ENCODE measurements at regions not wholly inside any gene's neighbourhood (a gene's known extent, or its start where the extent isn't known, plus 50 kb on each side); places are given as distances from the start of the nearest gene placed in this dataset.
"Not testable (repeated sequence)": the region's sequence is repeated elsewhere in the genome, so short reads cannot be mapped to it uniquely, and the experiment has no call there.

DNA sequence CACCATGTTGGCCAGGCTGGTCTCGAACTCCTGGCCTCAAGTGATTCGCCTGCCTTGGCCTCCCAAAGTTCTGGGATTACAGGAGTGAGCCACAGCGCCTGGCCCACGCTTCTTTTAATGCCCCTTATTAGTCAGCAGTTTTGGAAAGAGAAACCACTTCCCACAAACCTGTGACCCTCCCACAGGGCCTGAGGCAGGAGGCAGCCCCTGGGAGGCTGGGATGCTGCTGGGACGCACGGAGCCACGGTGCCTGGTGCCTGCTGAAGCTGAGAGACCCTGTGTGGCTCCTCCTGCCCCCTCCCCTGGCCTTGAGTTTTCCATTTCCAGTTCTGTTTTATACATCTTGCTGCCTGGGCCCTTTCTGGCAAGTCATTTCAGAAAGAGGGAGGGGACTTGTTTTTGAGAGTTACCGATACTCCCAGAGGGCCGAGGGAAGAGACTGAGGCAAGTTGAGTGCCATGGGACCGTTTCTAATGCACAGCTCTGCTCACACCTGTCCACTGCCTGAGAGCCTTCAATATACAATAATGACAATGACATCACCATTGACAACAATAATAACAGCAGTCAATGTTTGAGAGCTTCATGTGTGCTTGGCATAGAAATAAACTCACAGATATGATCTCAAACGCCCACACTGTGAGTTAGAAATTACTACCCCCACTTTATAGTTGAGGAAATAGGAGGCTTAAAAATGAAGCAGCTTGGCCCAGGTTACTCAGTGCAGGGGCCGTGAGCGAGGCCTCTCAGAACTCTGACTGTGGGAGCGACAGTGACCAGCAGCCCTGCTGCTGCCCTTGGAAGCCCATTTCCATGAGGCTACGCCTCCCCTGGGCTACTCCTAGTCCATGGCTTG, 78.1 kb upstream of the YWHAQ start:
- no peak for DNase-seq

DNA sequence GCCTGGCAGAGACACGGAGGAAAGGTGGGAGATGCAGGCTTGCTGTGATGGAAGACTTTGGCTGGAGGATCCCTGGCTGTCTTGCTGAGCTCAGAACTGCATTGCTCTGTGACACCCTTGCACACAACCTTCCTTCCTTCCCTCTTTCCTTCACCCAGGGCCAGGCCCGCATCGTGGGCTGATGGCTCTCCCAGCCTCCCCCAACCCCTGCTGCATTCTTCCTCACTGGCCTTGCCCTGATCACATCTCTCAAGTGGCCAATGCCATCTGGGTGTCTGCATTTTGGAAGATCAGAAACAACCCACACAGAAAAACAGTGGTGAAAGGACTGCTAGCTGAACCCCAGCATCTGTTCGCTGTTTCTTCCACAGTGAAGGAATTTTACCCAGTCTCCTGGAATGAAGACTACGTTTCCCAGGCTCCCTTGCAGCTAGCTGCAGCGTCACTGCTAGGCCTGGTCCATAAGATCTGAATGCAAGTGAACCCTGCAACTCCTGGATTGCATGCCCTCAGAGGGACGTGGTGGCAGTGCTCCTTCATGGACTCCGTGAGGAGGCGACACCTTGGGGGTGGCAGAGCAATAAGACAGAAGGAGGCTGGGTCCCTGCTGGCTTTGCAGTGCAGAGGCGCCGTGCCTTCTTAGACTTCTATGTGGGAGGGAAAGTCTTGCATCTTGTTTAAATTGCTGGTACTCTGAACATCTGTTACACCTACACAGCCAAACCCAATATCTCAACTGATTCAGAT, 78.9 kb upstream of the YWHAQ start:
- DNase-seq = no peak

DNA sequence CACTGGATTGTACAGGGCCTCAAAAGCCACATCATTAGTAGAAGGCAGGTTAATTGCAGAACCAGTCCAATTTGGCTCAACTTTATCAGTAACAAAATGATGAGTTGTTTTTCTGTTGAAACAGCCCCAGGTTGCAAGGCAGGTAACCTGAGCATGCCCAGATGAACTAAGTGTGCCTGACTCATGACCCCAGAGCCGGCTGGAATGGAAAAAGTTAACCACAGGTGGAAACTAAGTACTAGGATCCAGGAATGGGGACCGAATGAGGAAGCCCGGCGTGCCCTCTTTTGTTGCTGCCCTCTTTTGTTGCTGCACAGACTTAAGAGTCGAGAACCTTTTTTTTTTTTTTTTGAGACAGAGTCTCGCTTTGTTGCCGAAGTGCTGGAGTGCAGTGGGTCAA, 79.5 kb upstream of the YWHAQ start:
- no peak for DNase-seq

DNA sequence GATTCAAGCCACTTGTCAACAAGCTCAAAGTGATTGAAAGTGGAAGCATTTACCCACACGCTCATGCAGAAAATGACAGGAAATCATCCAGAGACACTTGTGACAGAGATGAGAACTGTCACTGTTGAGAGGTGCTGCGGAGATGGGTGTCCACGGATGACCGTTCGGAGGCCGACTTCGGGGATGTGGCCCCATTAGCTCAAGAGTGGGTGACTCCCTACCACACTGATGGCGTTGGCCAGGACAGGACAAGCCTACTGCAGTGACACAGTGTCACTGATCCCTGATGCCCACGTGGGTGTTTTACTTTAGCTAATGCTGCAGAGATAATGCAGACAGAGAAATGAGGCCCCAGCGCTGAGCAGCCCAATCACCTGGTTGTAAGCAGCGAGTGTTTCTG, 81.5 kb upstream of the YWHAQ start:
- DNase-seq = no peak

DNA sequence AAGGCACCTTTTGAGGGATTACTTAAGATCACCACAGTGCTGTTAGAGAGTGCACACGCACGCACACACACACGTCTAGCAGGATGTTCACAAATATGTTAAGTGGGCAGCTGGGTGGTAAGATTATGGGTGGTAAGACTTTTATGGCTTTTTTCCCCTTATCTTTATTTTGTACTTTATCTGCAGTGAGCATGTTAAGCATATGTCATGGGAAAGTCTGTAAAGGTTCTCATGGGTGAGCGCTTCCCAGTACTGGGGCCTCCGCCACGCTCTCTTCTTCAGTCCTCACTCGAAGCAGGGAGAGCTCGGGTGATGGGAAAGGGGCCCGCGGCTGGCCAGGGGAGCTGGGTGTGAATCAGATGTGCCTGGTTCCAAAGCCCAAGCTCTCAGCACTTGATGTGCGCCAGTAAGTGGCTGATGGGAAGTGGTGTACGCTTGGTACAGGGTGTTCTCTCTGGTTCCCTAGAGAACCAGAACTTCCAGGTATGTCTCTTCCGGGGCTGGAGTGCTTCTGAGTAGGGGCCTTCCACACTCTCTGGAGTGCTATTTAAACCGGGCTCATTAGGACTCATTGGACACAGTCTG, 83.9 kb upstream of the YWHAQ start:
- DNase-seq = no peak

DNA sequence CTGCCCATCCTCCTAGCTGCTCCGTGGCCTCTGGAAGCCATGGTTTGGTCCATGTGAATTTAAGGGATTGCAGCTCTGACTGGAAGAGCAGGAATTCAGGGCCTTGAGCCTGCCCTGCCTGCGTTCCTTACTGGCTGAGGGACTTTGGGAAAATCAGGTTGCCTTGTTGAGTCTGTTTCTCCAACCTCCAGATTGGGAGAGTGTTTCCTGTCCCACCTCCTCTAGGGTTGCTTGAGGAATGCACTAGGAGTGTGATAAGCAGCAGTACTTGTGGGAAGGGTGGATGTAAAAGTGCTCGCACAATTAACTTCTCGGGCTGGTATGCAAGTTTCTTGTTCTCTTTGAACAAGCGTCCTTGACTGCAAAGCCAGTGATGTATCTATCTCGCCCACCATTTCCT, 84.4 kb upstream of the YWHAQ start:
- DNase-seq = no peak

DNA sequence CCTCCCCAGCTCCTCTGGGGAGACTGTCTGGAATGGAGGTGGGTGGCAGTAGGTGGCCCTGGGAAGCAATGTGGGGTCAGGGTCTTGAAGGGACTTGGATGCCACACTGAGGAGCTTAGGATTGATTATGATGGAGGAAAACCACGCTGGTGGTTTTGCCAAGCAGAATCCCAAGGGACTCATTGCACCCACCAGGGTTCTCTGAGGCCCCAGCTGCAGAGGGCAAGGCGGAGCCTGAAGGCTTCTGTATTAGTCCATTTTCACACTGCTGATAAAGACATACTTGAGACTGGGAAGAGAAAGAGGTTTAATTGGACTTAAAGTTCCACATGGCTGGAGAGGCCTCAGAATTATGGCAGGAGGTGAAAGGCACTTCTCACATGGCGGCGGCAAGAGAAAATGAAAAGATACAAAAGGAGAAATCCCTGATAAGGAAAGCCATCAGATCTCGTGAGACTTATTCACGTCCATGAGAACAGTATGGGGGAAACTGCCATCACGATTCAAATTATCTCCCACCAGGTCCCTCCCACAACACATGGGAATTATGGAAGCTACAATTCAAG, 87.2 kb upstream of the YWHAQ start:
- DNase-seq = no peak

DNA sequence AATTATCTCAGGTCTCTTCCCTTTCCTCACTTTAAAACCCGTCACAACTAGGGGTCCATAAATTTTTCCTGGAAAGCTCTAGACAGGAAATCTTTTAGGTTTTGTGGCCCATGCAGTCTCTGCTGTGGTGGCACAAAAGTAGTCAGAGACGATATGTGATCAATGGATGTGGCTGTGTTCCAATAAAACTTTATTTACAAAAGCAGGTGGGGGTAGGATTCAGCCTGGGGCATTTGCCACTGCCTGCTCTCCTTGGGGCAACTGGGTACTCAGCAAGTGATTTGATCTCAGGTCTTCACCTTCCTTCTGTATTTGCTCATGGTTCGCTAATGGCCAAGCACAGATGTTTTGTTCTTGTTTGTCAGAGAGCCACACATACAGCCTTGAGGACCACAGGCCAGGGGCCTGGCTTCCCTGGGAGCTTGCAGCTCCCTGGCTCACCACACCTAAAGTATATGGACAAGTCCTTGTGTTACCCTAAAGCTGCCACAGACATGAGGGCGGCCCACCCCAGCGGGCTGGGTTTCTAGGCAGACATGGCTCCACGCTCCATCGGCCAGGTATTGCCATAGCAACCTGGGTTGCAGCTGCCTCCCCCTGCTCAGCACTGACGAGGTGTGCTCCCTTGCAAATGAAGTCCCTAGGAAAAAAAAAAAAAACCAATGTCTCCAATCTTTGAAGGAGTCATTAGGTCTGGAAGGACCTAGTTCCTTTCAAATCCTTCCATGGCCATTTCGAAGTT, 89.7 kb upstream of the YWHAQ start:
- no peak for DNase-seq

DNA sequence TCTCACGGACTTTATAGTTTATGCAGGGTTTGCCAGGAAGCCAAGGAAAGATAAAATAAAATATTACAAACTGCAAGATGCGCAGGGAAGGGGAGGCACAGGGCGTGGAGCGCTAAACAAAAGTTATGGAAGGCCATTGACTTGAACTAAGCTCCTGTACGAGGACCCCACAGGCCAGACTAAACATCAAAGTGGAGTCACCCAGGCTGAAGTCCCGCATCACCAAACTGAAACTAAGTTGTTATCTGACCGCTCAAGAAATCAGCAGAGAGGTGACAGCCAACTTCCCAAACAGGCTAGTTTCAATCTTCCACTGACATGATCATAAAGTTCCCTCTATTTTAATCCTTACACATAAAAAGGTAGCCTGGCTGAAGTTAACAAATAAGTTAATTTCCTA, 90.5 kb upstream of the YWHAQ start:
- no peak for DNase-seq

DNA sequence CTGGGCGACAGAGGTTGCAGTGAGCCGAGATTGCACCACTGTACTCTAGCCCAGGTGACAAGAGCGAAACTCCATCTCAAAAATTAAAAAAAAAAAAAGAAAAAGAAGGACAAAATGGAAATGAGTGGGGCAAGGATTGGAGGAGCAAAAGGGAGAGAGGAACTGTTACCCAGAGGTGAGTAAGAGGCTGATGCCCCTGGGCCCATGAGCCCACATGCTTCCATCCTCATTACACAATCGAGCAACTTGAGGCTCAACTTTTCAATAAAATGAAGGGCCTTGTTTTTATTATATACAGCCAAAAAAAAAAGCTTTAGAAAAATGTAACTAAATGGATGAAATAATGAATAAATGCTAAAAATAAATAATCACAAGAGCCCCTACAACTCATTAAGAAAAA, 91.7 kb upstream of the YWHAQ start:
- DNase-seq = no peak

DNA sequence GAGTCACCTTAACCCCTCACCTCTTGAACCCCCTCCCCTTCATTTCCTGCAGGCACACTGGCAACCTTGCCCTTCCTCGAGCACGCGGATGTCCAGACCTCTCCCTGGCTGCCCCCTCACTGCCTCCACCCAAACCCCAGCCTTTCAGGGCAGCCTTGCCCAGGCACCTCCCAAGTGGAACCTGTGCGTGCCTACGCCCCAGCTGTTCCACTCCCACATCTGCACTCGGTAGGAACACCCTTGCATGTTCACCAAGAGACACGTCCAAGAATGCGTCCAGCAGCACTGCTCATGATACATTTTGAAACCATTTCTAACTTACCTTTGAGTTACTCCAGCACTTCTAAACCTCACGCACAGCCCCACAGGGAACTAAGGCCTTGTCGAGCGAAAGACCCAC, 93.8 kb upstream of the YWHAQ start:
- no peak for DNase-seq

DNA sequence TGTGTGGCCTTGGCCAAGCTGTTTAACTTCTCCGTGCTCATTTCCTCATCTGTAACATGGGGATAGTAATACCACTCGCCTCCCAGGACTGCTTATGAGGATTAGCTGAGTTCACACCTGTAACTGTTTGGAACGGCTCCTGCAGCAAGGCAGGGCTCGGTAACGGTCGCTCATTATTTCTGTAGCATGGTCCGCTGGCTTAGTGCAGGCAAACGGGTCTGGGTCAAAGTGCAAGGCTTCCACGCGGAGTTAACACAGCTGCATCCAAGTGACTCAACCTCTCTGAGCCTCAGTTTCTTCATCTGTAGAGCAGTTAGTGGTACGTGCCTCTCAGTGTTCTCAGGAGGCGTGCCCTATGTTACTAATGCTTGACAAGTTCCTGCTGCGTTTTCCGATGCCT, 94.3 kb upstream of the YWHAQ start:
- no peak for DNase-seq

DNA sequence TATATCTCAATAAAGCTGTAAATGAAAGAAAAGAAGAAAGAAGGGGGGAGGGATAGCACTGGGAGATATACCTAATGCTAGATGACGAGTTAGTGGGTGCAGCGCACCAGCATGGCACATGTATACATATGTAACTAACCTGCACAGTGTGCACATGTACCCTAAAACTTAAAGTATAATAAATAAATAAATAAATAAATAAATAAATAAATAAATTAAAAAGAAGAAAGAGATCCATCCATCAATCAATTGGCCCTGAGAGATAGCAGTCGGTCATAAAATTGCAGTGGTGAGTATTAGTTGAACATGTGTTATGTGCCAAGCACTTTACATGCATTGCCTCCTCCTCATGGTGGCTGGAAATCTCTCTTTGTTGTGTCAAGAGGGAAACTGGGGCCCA, 95.2 kb upstream of the YWHAQ start:
- DNase-seq = not testable (repeated sequence)

DNA sequence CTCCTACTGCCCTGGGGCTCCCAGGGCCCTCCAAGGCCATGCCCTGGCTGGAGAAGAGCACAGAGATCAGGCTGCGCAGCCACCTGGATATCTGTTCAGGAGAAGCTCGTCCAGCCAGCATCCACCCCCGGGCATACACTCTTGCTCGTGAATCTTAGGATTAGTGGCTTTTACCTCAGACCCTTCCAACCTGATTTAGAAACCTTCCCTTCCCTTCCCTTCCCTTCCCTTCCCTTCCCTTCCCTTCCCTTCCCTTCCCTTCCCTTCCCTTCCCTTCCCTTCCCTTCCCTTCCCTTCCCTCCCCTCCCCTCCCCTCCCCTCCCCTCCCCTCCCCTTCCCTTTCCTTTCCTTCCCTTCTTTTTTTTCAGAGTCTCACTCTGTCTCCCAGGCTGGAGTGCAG, 99.7 kb upstream of the YWHAQ start:
- not testable (repeated sequence) for DNase-seq

DNA sequence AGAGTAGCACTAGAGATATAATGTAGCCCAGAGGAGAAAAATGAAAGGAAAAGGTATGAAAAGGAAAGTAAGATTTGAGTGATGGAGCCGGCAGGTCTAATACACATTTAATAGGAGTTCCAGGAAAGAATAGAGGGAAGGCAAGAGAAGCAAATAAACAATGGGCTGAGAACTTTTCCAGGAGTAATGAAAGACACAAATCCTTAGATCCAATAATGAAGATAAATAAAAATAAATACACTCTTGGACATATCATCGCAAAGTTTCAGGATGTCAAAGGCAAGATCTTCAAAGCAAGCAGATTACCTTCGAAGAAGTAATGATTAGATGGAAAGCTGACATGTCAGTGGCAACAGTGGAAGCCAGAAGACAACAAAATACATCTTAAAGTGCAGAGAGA, 102.0 kb upstream of the YWHAQ start:
- no peak for DNase-seq

DNA sequence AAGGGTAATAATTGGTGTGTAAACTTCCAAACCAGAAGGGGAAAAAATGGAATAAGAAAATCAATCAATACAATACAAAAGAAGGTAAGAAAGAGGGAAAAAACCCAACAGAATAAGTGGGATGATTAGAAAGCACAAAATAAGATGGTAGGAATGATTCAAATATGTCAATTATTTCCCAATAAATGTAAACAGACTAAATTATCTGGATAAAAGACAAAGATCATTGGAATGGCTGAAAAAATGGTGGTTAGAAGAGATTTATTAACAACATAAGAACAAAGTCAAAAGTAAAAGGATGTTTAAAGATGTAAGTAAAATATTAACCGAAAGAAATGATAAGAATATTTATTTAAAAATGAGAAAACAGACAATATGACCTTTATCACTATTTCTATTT, 103.5 kb upstream of the YWHAQ start:
- no peak for DNase-seq

DNA sequence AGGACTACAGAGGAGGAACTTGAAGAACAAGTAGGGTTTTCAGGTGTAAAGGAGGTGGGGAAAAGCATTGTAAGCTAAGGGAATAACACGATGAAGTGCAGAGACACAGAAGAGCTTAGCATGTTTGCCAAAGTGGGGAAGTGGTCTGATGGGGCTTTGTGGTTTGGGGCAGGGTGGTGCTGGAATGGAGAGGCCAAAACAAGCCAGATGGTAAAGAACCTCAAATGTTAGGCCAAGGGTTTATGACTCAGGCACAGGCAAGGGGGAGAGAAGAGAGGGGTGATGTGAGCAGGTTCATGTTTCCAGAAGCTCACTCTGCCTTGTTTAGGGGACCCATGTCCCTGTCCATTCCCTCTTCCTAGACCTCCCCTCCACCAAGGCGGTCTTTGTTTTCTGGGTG, 104.5 kb upstream of the YWHAQ start:
- DNase-seq = no peak

DNA sequence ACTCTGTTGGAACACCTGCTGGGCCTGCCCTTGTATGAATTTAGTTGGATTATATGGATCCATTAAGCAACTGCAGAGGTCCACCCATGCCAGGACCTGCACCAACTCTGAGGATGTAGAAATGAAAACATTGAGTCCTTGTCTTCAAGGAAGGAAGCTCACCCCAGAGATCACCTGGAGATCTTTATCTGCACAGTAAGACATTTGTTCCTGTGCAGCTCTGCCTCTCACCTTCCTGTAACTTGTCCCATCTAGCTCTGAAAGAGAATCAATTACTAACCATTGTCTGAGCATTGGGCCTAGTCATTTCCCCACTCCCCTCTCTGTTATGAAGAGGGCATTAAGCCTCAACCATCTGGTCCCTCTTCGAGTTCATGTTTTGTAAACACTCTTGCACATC, 105.2 kb upstream of the YWHAQ start:
- no peak for DNase-seq

DNA sequence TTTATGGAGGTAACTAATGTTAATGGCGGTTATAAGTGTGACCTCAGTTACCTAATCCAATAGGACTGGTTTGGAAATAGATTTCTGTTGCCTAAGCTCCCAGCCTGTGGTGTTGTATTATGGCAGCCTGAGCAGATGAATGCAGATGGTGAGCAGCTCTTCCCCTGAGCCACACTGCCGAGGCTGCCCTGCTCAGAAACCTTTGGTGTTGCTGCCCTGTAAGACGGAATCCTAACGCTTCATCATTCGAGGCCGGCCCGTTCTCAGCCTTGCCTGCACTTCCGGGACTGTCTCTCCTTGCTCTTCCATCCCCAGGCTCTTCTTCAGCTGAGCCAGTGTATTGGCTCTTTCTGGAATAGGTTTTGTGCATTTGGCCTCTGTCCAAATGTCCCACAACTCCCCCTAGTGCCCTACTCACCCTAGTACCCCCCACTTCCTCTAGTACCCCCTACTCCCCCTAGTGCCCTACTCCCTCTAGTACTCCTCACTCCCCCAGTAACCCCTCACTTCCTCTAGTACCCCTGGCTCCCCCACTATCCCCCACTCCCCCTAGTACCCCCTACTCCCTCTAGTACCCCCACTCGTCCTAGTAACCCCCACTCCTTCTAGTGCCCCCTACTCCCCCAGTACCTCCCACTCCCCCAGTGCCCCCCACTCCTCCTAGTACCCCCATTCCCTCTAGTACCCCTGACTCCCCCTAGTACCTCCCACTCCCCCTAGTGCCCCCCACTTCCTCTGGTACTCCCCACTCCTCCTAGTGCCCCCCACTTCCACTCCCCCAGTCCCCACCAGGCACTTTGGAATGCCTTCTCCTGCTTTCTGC, 106.0 kb upstream of the TAF1B start:
- peak; percentile 30 for DNase-seq

DNA sequence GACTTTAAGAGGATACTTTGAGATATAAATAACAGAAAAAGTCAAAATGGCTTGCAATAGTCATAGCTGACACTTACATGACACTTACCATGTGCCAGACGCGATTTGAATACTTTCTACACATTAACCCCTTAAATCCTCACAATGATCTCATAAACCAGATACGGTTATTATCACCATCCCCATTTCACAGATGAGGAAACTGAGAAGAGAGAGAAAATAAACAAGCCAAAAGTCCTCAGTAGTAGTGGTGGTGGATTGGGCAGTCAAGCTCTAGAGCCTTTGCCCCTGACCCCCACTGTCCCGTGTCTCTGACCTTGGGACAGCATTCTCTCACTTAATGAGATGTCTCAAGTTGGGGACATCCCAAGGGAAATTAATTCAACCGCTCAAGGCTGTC, 105.2 kb upstream of the TAF1B start:
- DNase-seq = no peak

DNA sequence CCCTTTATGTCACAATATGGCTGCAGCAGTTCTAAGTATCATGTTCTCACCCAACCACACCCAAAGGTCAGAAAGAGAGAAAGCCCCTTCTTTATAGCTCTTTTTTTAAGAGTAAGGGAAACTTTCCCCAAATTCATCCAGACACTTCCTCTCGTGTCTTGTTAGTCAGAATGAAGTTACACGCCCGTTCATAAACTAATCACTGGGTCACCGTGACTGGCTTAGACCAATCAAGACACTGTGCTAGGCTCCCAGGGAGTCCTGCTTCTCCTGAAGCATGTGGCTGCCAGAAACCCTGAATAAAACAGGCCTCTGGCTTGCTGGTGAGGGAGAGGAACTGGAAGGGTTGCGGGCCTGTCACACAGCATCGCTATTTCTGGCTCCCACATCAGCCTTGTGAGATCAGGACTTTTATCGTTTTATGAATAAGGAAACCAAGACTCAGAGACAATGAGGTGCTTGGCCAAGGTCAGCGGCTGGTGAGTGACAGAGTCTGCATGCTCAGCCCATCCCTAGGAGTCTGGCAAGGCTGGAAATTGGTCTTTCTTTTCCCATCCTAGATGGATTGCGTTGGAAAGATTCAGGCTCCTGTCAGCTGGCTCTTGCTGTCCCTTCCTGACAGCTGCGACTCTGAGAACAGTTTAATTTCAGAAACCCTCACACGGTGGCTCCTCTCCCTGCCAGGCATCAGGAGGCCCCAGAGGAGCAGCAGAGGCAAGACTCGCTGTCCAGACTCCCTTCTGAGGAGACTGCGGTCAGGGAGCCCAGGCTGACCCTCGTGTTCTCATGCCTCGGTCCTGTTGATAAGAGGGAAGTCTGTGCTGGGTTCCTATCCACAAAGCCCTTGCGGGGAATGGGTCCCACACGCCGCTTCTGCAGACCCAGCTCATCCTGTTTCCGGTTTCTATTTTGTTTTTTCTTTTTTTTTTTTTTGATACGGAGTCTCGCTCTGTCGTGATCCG, 104.5 kb upstream of the TAF1B start:
- DNase-seq = no peak

All from fibroblast of upper back skin (primary cell).